Activated naive CD4-positive, alpha-beta T cell treated with anti-CD3 and anti-CD28 coated beads, Interleukin-2, amount 50 U/mL, for 72 hours (primary cell): ENCODE measurements at regions not wholly inside any gene's neighbourhood (a gene's known extent, or its start where the extent isn't known, plus 50 kb on each side); places are given as distances from the start of the nearest gene placed in this dataset.

Experiments
- ATAC-seq, 2 donors: fragments of 150-1000 bp; cut with Tn5 transposase; 2 replicates each; pipeline ENCODE4 v1.10.0; 2021; ENCODE audit warnings: mild to moderate bottlenecking in 2 of 2, moderate library complexity in 2 of 2
- DNase-seq, 2 donors: peaks; one replicate each; pipeline ENCODE4 v3.0.0; 2021 to 2022; ENCODE audit warnings: low spot score in 2 of 2
- H3K27ac Mint-ChIP-seq, 2 donors: one replicate each; pipeline ENCODE4 v1.8.0; 2022; ENCODE audit warnings: mild to moderate bottlenecking in 2 of 2, mixed read lengths in 2 of 2
- H3K36me3 Mint-ChIP-seq, 2 donors: one replicate each; pipeline ENCODE4 v1.8.0; 2022; ENCODE audit warnings: mixed read lengths in 2 of 2
- H3K9me3 Mint-ChIP-seq, 2 donors: one replicate each; pipeline ENCODE4 v1.8.0; 2022; ENCODE audit warnings: mixed read lengths in 2 of 2

DNA sequence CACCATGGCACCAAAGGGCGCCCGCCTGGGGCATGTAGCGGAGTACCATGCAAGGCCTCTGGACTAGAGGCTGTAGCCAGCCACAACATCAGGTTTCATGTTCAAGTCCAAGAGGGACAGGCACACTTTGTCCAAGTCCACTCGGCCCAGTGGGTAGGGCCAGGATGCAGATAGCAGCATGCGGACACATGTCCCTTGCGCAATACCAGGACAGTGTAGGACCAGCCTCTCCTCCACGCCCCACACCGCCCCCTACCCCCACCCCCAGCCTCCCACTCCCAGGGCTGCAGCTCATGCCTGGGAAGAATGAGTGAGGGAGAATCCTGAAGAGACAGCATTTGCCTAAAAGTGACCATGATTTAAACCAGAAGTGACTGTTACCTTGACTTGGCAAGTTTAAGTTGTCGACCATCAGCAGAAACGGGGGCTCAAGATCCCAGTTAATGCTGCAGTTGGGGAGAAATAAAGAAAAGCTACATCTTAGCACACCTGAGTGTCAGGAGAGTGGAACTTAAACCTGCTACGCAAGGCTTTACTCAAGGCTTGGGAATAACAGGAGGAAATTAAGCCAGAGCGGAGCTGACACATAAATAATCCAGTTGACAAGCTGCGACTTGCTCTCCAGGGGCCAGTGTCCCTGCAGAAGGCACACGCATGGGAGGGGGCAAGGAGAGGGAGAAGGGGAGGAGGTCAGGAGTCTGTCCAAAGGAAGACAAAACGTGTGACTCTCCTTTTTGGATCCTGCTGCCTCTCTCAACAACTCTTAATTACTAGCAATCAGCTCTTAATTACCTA is 221.7 kb downstream of the BCOR start:
- no peak for DNase-seq
- H3K9me3 Mint-ChIP-seq, result peaks cover 4 to 7% of the 10 kb centered on the region in 2 donors
- no peak for ATAC-seq
- H3K36me3 Mint-ChIP-seq, result peaks cover 0 to 13% of the 10 kb centered on the region in 2 donors
- no peak overlapping the region for H3K27ac Mint-ChIP-seq

DNA sequence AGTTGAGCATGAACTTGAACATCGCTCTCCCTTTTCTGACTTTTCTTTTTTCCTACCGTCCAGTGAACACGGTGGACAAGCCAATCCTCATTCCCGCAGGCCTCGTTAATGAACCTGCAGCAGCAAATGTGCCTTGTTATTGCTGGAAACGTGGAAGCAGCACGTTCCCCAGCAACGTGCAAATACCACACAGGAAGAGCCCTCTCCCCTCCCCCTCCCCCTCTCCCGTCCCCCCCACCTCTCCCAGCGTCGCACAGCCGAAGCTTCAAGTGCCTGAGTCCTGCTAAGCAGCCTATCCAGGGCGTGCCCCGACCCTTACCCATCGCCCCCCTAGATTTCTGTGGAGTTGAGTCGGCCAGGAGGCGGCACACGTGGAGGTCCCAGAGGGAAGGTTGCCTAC is 219.9 kb downstream of the BCOR start:
- DNase-seq (no peak), ATAC-seq (no peak)
- Mint-ChIP-seq H3K9me3 (peaks cover 5 to 7% of the 10 kb centered on the region in 2 donors), H3K36me3 (peaks cover 0 to 27% of the 10 kb centered on the region in 2 donors), H3K27ac (no peak overlapping the region)

DNA sequence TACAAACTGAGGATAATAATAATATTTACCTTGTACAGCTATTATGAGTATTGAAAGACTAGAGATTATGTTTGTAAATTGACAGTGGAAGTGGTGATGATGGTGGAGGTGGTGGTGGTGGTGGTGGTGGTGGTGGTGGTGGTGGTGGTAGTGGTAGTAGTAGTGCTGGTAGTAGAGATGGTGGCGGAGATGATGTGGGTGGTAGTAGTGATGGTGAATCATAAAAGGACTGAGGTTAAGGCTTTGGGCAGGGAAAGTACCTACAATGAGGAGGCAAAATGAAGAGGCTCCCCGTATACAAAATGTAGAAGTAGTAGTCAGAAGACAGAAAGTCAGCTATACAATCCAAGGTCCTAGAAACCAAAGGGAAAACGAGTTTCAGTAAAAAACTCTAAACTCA is 214.1 kb downstream of the BCOR start:
- ATAC-seq (peak; percentile 98), DNase-seq (no peak)
- Mint-ChIP-seq H3K27ac (peak overlapping the region; percentile 14 to 91), H3K9me3 (peaks cover 5% of the 10 kb centered on the region in 2 donors), H3K36me3 (peaks cover 0 to 25% of the 10 kb centered on the region in 2 donors)

DNA sequence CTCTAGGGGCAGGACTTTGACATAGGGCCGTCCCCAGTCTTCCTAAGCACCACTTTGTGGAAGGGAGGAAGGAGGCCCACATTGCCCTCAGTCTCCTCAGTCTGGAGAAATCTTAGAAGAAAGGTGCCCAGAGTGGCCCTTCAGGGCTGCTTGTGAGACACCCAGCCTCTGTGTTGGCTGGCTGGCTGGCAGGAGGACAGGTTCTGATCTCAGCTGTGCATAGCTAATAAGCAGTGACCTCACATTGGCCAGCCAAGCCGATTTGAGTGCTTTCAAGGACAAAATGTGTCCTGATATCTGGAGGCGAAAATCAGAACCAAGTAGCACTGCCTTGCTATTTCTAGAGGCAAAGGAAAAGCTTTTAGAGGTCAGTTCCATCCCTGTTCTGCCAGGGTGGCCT is 211.5 kb downstream of the BCOR start:
- peaks cover 5% of the 10 kb centered on the region in 2 donors for H3K9me3 Mint-ChIP-seq
- ATAC-seq (no peak), DNase-seq (no peak)
- peaks cover 0 to 20% of the 10 kb centered on the region in 2 donors for H3K36me3 Mint-ChIP-seq
- H3K27ac Mint-ChIP-seq, result no peak overlapping the region

DNA sequence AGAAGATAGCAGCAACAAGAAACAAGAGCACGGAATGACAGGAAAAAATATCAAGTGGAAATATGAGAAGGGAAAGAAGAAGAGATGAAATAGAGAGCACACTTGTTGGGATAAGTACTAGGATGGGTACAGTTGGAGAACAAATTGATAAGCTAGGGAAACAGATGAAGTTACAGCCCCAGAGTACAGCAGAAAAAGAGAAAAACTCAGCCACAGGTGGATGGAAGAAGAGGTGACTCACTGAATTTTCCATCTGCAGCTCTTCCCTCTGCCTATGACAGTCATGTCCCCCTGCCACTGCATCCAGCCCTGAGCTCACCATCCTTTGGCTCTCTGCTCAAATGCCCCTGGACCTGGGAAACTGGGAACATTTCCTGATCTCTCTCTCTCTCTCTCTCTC is 209.0 kb downstream of the BCOR start:
- Mint-ChIP-seq H3K36me3 (peaks cover 0 to 5% of the 10 kb centered on the region in 2 donors), H3K9me3 (no peaks in the 10 kb centered on the region), H3K27ac (no peak overlapping the region)
- DNase-seq (no peak), ATAC-seq (peak; percentile 36 to 65)

DNA sequence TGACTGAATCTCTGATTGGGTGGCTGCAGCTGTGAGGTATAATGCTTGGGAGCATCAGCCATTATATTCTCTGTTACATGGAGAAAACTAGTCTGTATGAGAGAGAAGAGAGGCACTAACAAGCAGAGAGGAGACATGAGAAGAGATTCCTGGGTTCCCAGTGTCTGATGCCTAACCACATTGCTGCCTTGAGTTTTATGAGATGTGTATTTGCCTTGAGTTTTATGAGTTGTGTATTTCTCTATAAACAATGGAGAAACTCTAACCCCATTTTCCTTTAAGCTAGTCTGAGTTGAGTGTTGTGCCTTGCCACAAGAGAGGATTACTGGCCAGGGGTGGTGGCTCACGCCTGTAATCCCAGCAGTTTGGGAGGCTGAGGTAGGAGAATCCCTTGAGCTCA is 208.1 kb downstream of the BCOR start:
- peaks cover 0 to 1% of the 10 kb centered on the region in 2 donors for H3K36me3 Mint-ChIP-seq
- H3K9me3 Mint-ChIP-seq, result no peaks in the 10 kb centered on the region
- DNase-seq, result no peak
- H3K27ac Mint-ChIP-seq, result no peak overlapping the region
- ATAC-seq, result no peak

DNA sequence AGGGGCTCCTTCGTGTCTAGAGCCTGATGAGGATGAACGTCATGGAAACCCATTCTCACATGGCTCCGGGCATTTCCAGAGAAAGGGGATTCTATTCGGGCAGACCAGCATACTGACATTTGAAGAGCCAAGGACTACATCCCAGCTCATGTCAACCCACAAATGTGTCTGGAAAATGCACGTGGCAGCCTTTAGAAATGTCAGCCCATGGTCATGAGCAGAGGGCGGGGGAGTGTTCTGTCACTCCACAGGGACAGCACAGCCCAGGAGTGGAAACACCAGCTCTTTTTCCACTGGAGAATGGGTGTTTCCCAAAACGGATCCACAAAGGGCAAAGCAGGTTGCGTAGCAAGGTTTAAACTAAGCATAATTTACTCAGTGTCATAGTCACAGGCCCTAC is 207.0 kb downstream of the BCOR start:
- DNase-seq (no peak), ATAC-seq (no peak)
- H3K27ac Mint-ChIP-seq, result no peak overlapping the region
- H3K9me3 Mint-ChIP-seq, result no peaks in the 10 kb centered on the region
- no peaks in the 10 kb centered on the region for H3K36me3 Mint-ChIP-seq

DNA sequence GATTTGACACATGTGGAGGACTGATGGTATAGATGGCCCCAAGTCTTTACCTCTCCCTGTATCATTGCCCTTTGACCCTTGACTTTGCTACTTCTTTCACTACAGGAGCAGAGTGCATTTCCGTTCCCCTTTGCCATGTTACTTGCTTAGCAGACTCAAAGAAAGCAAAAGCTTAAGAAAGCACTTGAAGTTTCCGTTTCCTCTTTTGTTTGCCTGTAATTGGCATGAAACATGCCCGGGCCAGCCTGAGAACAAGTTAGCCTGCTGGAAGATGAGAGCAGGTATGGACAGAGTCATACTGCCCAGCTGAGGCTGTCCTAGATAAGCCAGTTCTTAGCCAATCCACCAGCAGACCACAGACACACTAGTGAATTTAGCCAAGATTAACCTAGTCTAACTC is 206.0 kb downstream of the BCOR start:
- H3K27ac Mint-ChIP-seq, result peak overlapping the region in 1 of 2 donors; percentile 84
- H3K9me3 Mint-ChIP-seq, result no peaks in the 10 kb centered on the region
- DNase-seq, result no peak
- peak; percentile 47 to 61 for ATAC-seq
- H3K36me3 Mint-ChIP-seq, result no peaks in the 10 kb centered on the region

DNA sequence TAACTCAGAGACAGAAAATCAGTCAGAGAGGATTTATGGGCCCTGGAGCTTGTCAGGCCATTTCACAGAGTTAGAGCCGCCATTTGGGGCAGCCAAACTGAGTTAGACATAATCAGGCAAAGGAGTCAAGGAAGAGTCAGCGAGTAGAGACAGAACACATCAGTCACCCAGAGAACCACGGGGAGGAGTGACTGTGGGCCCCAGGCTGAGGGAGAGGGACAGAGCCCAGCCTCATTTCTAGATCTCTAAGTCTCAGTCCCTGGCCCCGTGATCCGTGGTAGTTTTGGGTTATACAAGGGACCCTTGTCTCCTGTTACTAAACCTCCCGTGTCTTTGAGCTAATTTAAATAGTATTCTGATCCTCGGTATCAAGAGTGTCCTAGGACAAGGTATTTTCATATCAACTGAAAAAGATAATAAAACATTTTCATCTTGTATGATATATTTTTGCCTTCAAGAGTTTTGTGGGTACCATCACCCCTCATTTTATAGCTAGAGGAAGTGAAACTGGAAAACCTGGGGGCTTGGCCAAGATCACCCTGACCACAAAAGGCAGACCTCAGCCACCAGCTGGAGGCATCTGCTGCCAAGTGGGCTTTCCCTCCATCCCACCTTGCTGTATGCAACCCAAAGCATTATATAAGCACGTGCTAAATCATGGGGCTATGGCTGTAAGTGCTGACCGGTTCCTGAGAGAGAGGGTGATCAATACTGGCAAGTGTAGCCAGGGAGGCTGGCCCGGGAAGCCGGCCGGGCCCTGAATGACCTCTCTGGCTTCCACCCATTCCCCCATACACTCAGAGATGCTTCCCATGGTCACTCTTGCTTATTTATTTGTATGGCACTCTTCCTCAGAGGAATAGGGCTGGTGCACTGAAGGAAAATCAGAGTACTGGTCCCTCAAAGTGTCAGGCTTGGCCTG is 204.1 kb downstream of the BCOR start:
- Mint-ChIP-seq H3K27ac (no peak overlapping the region), H3K9me3 (no peaks in the 10 kb centered on the region), H3K36me3 (no peaks in the 10 kb centered on the region)
- no peak for ATAC-seq
- no peak for DNase-seq

DNA sequence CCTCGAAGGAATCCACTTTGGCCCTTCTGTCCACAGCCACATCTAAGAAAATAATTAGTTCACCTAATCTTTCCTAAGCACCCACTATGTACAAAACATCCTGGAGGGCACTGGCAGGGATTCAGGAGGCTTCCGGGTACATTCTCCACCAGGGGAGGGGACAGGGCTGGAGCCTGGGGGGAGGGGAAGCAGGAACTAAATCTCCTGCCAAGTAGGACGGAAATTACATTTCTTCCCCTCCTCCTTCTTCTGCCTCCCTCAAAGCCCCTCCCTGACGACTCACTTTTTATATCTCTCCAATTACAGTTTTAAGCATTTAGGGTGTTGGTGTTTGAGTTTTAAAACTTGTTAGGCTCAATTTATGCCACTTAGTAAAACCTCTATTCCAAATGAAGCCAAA is 203.1 kb downstream of the BCOR start:
- Mint-ChIP-seq H3K27ac (no peak overlapping the region), H3K9me3 (no peaks in the 10 kb centered on the region), H3K36me3 (no peaks in the 10 kb centered on the region)
- ATAC-seq, result no peak
- DNase-seq, result no peak

DNA sequence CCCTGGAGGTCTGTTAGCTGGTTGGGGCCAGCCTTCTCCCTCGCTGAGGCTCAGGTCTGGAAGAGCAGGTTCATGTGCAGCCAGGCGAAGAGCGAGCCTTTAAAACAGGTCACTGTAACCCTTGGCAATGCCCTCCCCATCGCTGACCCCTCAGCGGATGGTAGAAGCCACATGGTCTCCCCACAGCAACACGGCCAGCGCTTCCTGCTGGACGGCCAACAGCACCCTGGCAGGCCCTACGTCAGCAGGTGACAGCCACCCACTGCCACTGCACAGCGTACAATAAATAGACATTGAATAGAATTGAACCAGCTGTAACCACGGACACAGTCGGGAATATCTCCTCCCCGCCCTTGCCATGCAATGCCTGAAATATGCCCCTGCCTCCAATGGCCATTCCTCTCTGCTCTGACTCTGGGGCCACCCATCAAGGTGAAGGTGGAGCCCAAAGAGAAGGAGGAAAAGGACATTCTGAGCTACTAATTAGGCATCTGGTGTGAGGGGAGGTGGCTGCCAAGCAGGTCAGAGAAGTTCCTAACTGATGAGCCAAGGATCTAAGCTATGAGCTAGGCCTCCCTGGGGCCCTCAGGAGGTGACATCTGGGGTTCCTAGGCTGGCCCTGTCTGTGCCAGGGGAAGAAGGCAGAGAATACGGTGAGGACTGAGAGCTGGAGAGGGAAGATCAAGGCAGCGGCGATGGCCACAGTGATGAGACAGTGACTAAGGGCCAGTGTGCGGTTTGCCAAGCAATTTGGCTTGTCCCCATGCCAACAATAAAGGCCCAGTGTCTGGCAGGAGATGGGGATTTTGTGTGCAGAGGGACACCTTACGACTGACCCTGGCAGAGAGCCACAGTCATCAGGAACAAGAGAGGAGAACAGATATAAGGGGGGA is 202.3 kb downstream of the BCOR start:
- ATAC-seq, result no peak
- no peak for DNase-seq
- Mint-ChIP-seq H3K9me3 (no peaks in the 10 kb centered on the region), H3K27ac (no peak overlapping the region), H3K36me3 (no peaks in the 10 kb centered on the region)

DNA sequence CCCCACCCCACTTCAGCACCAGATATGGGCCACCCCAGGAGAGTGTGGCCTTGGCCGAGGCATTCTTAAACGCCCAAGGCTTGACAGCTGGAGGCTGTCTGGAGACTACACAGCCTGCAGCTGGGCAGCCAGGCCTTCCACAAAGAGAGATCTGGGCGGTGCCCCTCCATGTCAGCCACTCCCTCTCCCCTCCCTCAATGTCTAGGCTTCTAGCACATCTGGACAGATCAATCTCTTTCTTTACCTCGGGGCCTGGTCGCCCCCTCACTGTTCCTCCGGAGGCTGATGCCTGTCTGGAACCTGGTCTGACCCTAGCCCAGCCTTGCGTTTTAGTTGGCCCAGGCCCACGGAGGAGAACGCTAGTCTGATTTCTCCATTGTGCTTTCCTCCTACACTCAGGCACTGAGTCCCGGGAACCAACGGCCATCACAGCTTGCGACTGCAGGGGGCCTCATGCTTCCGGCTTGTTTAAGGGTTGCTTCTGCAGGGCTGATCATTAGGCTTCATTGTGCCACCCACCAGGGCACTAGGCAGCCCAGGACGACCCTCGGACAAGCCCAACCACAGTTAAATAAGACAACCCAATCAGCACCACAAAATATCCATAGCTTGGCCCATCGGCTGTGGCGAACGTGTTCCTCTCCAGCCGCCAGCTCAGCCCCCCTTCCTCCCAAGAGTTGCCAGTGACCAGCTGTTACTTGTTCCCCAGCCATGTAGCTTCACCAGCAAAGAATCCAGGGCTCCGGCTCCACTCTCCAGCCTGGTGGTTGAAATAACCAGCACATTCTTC is 200.6 kb downstream of the BCOR start:
- ATAC-seq, result no peak
- Mint-ChIP-seq H3K9me3 (no peaks in the 10 kb centered on the region), H3K27ac (no peak overlapping the region), H3K36me3 (no peaks in the 10 kb centered on the region)
- no peak for DNase-seq

DNA sequence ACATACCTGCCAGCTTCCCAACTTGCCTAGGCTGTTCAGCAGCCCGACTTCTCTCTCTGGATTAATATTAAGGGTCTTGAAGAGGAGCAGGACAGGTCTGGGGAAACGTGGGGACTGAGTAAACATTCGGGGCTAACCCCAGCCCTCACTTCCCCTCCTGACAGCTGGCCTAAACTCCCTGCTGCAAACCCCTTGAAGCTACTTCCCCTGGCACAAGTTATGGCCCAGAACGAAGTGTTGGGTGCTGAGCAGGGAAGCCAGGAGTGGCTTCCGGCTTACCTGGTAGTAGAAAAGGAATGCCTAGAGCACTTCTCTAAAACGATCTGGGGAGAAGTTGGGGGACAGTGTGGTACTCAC is 200.0 kb downstream of the BCOR start:
- ATAC-seq, result no peak
- DNase-seq, result no peak
- H3K9me3 Mint-ChIP-seq, result no peaks in the 10 kb centered on the region
- no peak overlapping the region for H3K27ac Mint-ChIP-seq
- H3K36me3 Mint-ChIP-seq, result no peaks in the 10 kb centered on the region

DNA sequence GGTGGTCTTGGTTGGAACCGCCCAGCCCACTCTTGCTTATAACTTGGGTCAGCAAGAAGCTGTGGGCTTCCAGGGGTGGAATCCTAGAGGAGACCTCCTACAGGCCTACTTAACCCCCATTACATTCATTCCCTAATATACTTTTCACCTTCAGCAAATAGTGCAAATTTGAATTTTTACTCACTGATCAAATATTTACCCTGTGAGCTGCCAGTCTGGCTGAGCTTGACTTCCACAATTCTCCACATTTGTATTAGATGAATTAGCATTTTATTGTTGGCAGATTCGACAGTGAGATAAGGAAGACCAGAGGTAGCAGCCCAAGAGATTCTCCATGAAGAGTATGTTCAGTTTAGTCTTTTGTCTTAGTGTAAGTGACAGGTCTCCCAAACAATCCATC is 199.6 kb downstream of the BCOR start:
- H3K9me3 Mint-ChIP-seq, result no peaks in the 10 kb centered on the region
- H3K36me3 Mint-ChIP-seq, result no peaks in the 10 kb centered on the region
- ATAC-seq (no peak), DNase-seq (no peak)
- no peak overlapping the region for H3K27ac Mint-ChIP-seq

DNA sequence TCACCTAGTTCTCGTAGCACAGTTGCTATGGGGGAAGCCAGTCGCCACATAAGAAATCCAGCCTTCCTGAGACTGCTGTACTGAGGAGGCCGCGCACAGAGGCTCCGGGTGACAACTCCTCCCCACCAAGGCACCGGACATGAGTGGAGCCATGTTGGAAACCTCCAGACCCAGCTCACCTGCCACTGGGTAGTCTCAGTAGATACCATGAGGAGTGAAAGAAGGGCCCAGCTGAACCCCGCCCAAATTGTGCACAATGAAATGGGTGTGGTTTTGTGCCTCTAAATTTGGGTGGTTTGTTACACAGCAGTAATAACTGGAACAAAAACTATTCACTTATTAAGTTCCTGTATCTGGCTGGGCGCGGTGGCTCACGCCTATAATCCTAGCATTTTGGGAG is 198.7 kb downstream of the BCOR start:
- Mint-ChIP-seq H3K36me3 (no peaks in the 10 kb centered on the region), H3K9me3 (no peaks in the 10 kb centered on the region), H3K27ac (no peak overlapping the region)
- no peak for DNase-seq
- no peak for ATAC-seq
